GM12892 (cell line): ENCODE measurements at regions not wholly inside any gene's neighbourhood (a gene's known extent, or its start where the extent isn't known, plus 50 kb on each side); places are given as distances from the start of the nearest gene placed in this dataset.

Experiments
- DNase-seq: peaks from one replicate; pipeline ENCODE4 v3.0.0; 2011; ENCODE audit not compliant: insufficient read length
- FAIRE-seq: peaks from 2 replicates; lab custom pipeline; 2011; peaks lifted over from hg19 to GRCh38; lab: Jason Lieb, UNC
- POLR2A ChIP-seq: IDR thresholded peaks from 2 replicates; pipeline ENCODE4 v1.6.1; 2011; ENCODE audit warnings: low read depth, low read length, control low read depth
- POLR2AphosphoS5 ChIP-seq: IDR thresholded peaks from 2 replicates; pipeline ENCODE4 v1.6.1; 2011; ENCODE audit warnings: low read depth, low read length, control low read depth
- TAF1 ChIP-seq: IDR thresholded peaks from 2 replicates; pipeline ENCODE4 v1.6.1; 2011; ENCODE audit warnings: low read depth, mild to moderate bottlenecking, control low read depth, low read length, borderline replicate concordance

GRCh38 chr2:219916281-219916680, 288.9 kb downstream of the SLC4A3 start:
- DNase-seq (no peak), FAIRE-seq (no peak)
- TF ChIP-seq POLR2AphosphoS5 (no peak), TAF1 (no peak), POLR2A (no peak)

- no peak for TF ChIP-seq TAF1
- no peak for TF ChIP-seq POLR2AphosphoS5
- TF ChIP-seq POLR2A = no peak
- FAIRE-seq (no peak), DNase-seq (no peak)
These were observed 289.5 kb downstream of the SLC4A3 start for GRCh38 chr2:219916726-219917440.

- no peak for DNase-seq
- TF ChIP-seq POLR2AphosphoS5 = no peak
- no peak for TF ChIP-seq TAF1
- no peak for TF ChIP-seq POLR2A
- no peak for FAIRE-seq
These were observed 290.8 kb downstream of the SLC4A3 start for GRCh38 chr2:219918254-219918653.

DNA sequence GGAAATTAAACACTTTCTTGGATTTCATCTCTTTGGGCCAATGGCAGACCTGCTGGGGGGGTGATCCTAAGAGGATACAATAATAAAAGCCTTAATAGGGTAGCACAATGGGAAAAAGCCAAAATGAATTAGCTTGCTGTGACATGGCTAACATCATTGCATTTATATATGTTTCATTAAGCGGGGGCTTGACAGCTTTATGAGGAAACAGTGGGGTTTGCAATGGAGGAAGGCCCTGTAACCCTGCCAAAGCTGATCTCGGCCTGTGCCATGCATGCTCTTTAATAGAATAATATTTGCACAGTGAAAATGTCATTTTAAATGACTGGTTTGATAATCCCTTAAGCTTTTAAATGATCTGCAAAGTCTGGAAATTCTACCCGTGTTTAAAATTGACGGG, 291.5 kb downstream of the SLC4A3 start:
- TF ChIP-seq POLR2A (no peak), POLR2AphosphoS5 (no peak), TAF1 (no peak)
- no peak for DNase-seq
- FAIRE-seq = no peak

- no peak for FAIRE-seq
- no peak for DNase-seq
These were observed 292.1 kb downstream of the SLC4A3 start for GRCh38 chr2:219919506-219919905.

DNA sequence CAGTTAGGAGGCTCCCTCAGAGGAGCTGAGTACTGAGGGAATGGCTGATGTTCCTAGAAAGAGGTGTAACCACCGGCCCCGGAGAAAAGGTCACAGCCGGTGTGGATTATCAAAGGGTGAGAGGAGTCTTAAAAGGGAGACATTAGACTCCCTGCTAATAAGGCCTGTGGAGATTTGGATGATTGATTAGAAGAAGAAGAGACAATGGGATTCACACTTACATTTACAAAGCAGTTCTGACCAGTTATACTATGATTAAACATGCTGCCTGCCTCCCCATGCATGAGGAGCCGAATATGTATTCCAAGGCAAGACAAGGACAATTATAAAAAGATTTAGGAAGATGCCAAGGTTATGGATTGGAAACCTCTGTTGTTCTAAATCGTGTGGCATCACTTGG, 302.4 kb downstream of the SLC4A3 start:
- TF ChIP-seq POLR2A (no peak), TAF1 (no peak), POLR2AphosphoS5 (no peak)
- FAIRE-seq (no peak), DNase-seq (no peak)

More at GRCh38 chr2:219919506-219919905, 292.1 kb downstream of the SLC4A3 start:
- no peak for TF ChIP-seq POLR2AphosphoS5
- no peak for TF ChIP-seq TAF1
- TF ChIP-seq POLR2A = no peak

DNA sequence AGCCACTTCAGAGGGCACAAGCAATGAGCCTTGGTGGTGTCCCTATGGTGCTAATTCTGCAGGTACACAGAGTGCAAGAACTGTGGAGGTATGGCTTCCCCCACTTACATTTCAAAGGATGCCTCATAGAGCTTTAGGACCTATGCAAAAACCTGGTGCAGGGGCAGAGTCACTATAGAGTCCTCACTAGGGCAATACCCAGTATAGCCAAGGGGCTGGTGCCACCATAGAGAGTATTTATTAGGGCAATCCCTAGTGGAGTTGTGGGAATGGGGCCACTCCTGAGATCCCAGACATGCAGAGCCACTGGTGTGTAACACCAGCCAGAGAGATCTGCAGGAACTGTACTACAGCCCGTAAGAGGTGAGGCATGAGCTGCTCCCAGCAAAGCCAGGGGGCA, 312.2 kb downstream of the SLC4A3 start:
- FAIRE-seq (no peak), DNase-seq (no peak)
- TF ChIP-seq POLR2AphosphoS5 (no peak), POLR2A (no peak), TAF1 (no peak)

DNA sequence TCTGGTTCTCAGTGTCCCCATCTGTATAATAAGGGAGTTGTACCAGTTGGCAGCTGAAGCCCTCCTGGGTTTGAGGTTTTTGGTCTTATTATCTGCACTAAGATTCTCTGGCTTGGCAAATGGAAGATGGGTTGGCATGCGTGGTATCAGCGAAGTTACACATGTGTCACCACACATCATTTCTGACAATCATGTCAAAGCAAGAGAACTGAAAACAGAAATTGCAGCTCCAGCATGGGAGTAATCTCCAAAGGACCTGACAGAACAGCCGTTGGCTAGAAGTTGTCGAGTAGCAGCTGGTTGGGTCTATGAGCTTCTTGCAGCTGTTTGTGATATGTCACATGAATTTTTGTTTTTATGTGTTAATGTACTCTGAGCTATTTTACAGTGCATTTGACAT, 317.4 kb downstream of the SLC4A3 start:
- FAIRE-seq = no peak

DNA sequence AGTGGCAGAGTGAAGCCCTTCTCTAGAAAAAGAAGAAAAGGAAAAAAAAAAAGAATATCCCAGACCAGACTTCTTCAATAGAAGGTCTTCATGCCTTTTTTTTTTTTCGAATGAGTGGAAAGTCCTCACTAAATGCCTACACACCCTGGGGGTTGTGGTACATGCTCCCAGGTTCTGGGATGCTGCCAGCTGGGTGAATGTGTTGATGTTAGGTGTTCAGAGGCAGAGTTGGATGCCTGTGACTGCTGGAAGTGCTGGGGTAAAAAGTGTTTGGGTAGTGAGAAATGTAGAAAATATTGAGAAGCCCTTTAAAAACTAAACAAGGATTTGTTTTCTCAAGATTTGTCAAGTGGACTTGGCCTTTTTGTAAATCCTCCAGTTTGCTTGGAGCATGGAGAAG, 318.6 kb downstream of the SLC4A3 start:
- TF ChIP-seq TAF1 (no peak), POLR2A (no peak), POLR2AphosphoS5 (no peak)
- DNase-seq (no peak), FAIRE-seq (no peak)

More for the DNA sequence above, 317.4 kb downstream of the SLC4A3 start:
- no peak for DNase-seq
- no peak for TF ChIP-seq POLR2AphosphoS5
- no peak for TF ChIP-seq POLR2A
- TF ChIP-seq TAF1 = no peak

GRCh38 chr2:219946529-219946928, 319.1 kb downstream of the SLC4A3 start:
- no peak for FAIRE-seq

GRCh38 chr2:219947575-219947974, 320.1 kb downstream of the SLC4A3 start:
- no peak for FAIRE-seq
- TF ChIP-seq POLR2AphosphoS5 (no peak), TAF1 (no peak), POLR2A (no peak)

More at GRCh38 chr2:219946529-219946928, 319.1 kb downstream of the SLC4A3 start:
- DNase-seq = no peak
- TF ChIP-seq POLR2A = no peak
- TF ChIP-seq TAF1 = no peak

DNA sequence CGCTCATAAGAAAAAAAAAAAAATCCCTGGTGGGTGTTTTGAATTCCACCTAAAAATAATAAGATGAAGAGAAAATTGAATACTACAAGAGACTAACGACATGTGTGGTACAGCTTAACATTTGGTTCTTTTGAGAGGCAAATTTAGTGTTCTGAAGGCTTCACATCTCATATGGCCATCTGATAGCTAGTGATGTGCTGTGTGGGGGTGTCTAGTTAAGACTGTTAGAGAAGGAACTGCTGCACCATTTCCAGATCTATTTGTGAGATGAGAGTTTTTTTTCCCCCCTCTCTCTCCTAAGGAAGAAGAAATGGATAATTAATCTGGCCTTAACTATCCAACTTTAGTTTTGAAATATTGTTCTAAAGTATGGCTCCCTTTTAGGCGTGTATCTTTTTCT, 321.6 kb downstream of the SLC4A3 start:
- DNase-seq (no peak), FAIRE-seq (no peak)
- TF ChIP-seq TAF1 (no peak), POLR2AphosphoS5 (no peak), POLR2A (no peak)

More at GRCh38 chr2:219947575-219947974, 320.1 kb downstream of the SLC4A3 start:
- DNase-seq = no peak

DNA sequence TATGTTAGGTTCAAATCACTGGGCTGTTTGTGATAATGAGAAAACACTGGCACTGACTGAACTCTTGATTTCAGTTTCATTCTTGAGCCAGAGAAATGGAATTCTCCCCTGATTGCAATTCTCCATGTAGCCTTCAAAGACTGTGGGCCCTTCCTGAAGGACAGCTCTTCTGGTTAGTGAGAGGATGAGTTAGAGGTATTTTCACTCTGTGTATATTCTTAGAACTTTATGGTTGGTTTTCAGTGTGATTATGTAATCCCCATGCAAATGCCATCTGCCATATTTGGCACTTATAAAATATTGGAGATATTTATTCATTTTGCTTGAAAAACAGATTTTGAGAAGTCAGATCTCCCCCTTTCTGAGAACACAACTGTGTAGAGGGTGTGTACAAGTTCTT, 323.7 kb downstream of the SLC4A3 start:
- DNase-seq (no peak), FAIRE-seq (no peak)
- no peak for TF ChIP-seq TAF1
- no peak for TF ChIP-seq POLR2AphosphoS5
- TF ChIP-seq POLR2A = no peak
